ENCODE measurements at regions not wholly inside any gene's neighbourhood (a gene's known extent, or its start where the extent isn't known, plus 50 kb on each side); places are given as distances from the start of the nearest gene placed in this dataset.
"Not testable (repeated sequence)": the region's sequence is repeated elsewhere in the genome, so short reads cannot be mapped to it uniquely, and the experiment has no call there.

DNA sequence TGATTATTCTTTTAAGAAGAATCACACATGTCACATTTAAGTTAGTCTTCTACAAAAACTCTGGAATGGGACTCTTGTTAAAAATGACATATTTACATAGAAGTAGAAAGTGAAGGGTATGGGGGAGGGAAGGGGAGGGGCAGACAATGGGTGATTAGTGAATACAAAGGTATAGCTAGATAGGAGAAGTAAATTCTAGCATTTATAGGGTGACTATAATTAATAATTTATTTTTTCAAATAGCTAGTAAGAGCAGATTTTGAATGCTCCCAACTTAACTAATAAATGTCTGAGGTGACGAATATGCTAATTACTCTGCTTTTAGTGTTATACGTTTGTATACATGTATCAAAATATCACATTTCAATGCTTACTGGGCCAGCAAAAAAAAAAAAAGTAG lies 59.4 kb downstream of the BLTP3B start:
- H3K9me3 Mint-ChIP-seq, result peaks cover 8 to 11% of the 10 kb centered on the region in 2 donors
- H3K36me3 Mint-ChIP-seq, result peaks cover 40 to 58% of the 10 kb centered on the region in 2 donors
- no peak overlapping the region for H3K27ac Mint-ChIP-seq
- no peak for DNase-seq (ENCODE audit: low spot score in 2 of 2)
- no peak for ATAC-seq

DNA sequence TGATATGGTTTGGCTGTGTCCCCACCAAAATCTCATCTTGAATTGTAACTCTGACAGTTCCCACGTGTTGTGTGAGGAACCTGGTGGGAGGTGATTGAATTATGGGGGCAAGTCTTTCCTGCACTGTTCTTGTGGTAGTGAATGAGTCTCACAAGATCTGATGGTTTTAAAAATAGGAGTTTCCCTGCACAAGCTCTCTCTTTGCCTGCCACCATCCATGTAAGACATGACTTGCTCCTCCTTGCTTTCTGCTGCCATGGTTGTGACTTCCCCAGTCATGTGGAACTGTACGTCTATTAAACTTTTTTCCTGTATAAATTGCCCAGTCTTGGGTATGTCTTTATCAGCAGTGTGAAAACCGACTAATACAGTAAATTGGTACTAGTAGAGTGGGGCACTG lies 63.9 kb downstream of the BLTP3B start:
- H3K27ac Mint-ChIP-seq, ATAC-seq: not testable (repeated sequence)

DNA sequence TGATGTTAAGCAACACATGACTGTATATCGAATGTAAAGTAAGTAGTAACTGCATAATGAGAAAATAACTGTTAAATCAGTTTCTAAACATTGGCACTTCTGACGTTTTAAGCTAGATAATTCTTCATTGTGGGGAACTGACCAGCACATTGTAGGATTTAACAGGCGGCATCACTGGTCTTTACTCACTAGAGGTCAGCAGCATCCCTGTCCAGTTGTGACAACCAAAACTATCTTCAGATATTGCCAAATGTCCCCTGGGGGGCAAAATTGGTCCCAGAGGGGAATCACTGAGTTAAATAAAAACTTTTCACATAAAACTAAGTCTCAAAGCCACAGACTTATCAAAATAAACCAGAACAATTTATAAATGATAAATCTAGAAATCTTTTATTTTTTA lies 65.3 kb downstream of the BLTP3B start:
- Mint-ChIP-seq H3K9me3 (peaks cover 8 to 11% of the 10 kb centered on the region in 2 donors), H3K36me3 (peaks cover 37 to 51% of the 10 kb centered on the region in 2 donors), H3K27ac (no peak overlapping the region)
- DNase-seq (ENCODE audit: low spot score in 2 of 2) (no peak), ATAC-seq (no peak)

More for the DNA sequence above, 63.9 kb downstream of the BLTP3B start:
- Mint-ChIP-seq H3K9me3 (peaks cover 8 to 11% of the 10 kb centered on the region in 2 donors), H3K36me3 (peaks cover 40 to 61% of the 10 kb centered on the region in 2 donors)
- DNase-seq (ENCODE audit: low spot score in 2 of 2), result not testable (repeated sequence)

DNA sequence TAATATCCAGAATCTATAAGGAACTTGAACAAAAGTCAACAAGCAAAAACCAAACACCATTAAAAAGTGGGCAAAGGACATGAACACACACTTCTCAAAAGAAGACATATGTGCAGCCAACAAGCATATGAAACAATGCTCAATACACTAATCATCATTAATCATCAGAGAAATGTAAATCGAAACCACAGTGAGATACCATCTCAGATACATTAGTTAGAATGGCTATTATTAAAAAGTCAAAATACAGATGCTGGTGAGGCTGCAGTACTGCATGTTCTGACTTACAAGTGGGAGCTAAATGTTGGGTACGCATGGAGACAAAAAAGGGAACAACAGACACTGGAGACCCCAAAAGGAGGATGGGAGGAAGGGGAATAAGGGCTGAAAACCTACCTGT lies 67.1 kb downstream of the BLTP3B start:
- Mint-ChIP-seq H3K27ac (no peak overlapping the region), H3K9me3 (peaks cover 1 to 3% of the 10 kb centered on the region in 2 donors), H3K36me3 (peaks cover 19 to 33% of the 10 kb centered on the region in 2 donors)
- DNase-seq (ENCODE audit: low spot score in 2 of 2) (no peak), ATAC-seq (no peak)

DNA sequence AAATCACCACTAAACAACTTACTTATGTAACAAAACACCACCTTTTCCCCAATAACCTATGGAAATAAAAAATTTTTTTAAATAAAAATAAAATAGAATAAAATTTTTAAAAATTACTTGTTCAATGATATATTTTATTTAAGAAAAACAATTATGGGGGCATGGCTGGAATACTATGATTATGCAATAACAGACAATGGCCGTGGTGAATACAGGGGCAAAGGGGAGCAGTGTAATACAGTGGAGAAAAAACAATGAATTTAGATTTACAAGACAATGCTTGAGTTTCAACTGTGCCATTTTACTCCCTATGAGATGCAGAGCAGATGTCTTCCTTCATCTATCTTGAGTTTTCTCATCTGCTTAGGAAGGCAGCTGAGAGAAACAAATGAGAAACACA lies 72.9 kb downstream of the BLTP3B start:
- peaks cover 13 to 21% of the 10 kb centered on the region in 2 donors for H3K9me3 Mint-ChIP-seq
- no peak overlapping the region for H3K27ac Mint-ChIP-seq
- ATAC-seq (no peak), DNase-seq (ENCODE audit: low spot score in 2 of 2) (no peak)
- peaks cover 43 to 60% of the 10 kb centered on the region in 2 donors for H3K36me3 Mint-ChIP-seq

DNA sequence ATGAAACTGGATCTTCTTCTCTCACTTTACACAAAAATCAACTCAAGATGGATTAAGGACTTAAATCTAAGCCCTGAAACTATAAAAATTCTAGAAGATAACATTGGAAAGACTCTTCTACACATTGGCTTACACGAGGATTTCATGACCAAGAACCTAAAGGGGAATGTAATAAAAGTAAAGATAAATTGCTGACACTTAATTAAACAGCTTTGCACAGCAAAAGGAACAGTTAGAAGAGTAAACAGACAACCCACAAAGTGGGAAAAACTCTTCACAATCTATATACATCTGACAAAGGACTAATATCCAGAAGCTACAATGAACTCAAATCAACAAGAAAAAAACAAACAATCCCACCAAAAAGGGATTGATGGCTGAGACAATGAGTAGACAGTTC lies 74.4 kb downstream of the BLTP3B start:
- no peak for DNase-seq (ENCODE audit: low spot score in 2 of 2)
- ATAC-seq, result no peak
- Mint-ChIP-seq H3K27ac (no peak overlapping the region), H3K9me3 (peaks cover 13 to 21% of the 10 kb centered on the region in 2 donors), H3K36me3 (peaks cover 53 to 55% of the 10 kb centered on the region in 2 donors)

DNA sequence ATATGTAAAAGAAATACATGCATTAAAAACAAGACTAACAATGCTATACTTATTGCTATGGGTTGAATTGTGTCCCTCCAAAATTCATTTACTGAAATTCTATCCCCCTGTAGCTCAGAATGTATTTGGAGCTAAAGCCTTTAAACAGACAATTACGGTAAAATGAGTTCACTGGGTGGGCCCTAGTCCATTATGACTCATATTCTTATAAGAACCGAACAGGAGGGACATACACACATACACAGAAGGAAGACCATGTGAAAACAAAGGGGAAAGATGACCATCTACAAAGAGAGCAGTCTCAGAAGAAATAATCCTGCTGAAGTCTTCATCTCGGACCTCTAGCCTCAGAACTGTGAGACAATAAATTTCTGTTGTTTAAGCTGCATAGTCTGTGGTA lies 77.1 kb upstream of the ANKS1B start:
- Mint-ChIP-seq H3K27ac (no peak overlapping the region), H3K36me3 (peaks cover 19 to 38% of the 10 kb centered on the region in 2 donors), H3K9me3 (peaks cover 5 to 6% of the 10 kb centered on the region in 2 donors)
- ATAC-seq (no peak), DNase-seq (ENCODE audit: low spot score in 2 of 2) (no peak)

DNA sequence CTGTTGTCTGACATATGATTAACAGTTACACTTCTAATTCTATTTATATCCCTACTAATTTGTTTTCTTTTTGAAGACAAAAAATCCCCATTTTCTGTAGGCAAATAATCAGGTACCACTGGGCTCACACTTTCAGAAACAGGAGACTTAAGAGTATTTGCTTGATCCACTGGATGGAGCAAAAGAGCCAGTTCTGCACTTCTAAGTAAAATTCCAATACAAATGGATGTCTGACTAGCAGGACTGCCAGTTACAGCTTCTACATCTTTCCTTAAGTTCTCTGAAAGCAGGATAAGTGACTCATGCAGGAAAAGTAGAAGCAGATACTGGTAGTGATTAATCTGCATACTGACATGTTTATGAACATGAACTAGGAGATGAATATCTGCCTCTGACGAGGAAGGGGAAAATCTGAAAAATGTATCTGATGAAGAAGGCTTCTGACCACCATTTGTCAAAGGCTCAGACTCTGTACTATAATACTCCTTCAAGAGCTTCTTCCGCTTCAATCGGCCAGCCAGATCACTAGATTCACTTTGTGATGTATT lies 73.8 kb upstream of the ANKS1B start:
- DNase-seq (ENCODE audit: low spot score in 2 of 2), result no peak
- peak overlapping the region in 1 of 2 donors; percentile 29 for H3K27ac Mint-ChIP-seq
- H3K9me3 Mint-ChIP-seq, result no peaks in the 10 kb centered on the region
- ATAC-seq, result no peak
- H3K36me3 Mint-ChIP-seq, result peaks cover 0 to 16% of the 10 kb centered on the region in 2 donors

DNA sequence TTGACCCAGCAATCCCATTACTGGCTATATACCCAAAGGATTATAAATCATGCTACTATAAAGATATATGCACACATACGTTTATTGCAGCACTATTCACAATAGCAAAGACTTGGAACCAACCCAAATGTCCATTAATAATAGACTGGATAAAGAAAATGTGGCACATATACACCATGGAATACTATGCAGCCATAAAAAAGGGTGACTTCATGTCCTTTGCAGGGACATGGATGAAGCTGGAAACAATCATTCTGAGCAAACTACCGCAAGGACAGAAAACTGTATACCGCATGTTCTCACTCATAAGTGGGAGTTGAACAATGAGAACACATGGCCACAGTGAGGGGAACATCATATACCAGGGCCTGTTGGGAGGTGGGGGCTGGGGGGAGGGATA lies 61.5 kb upstream of the ANKS1B start:
- not testable (repeated sequence) for H3K27ac Mint-ChIP-seq

DNA sequence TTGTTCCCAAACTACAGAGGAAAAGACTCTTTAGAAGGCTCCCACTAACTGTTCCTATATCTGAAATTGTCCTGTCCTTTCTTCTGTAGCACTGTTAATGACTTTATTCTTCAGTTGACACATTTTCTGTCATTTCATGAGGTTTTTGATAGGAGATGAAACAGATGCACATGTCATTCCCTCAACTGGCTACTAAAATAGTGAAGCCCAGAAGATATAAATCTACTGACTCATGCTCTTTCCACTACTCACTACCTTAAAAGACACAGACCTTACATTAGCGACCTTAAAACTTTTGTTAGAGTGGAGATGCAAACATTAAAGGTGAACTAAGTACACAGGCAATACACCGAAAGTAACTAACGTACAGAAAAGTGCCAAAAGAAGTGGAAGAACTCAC lies 59.5 kb upstream of the ANKS1B start:
- H3K27ac Mint-ChIP-seq, result no peak overlapping the region
- H3K36me3 Mint-ChIP-seq, result peaks cover 30 to 57% of the 10 kb centered on the region in 2 donors
- DNase-seq (ENCODE audit: low spot score in 2 of 2) (no peak), ATAC-seq (no peak)
- H3K9me3 Mint-ChIP-seq, result peaks cover 0 to 4% of the 10 kb centered on the region in 2 donors

More for the DNA sequence above, 61.5 kb upstream of the ANKS1B start:
- not testable (repeated sequence) for ATAC-seq; H3K9me3 Mint-ChIP-seq; DNase-seq (ENCODE audit: low spot score in 2 of 2)
- peaks cover 30 to 59% of the 10 kb centered on the region in 2 donors for H3K36me3 Mint-ChIP-seq

DNA sequence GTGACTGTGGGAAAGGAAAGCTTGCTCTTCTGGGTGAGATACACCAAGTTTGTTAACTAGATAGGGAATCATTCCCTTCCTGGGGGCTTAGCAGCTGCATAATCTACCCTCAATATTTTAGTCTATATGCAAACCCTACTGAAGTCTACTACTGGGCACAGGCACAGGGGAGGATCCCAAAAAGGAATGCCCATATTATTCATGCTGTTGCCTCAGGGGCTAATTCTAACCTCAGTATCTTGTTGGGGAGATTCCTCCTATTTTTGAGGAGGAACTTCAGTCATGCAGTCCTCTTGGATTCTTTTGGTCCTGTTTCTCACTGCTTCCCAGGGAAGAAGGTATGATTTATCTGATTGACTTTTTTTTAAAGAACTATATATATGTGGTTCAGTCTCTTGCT lies 58.9 kb upstream of the ANKS1B start:
- ATAC-seq, result no peak
- DNase-seq (ENCODE audit: low spot score in 2 of 2), result no peak
- Mint-ChIP-seq H3K9me3 (peaks cover 0 to 4% of the 10 kb centered on the region in 2 donors), H3K36me3 (peaks cover 30 to 52% of the 10 kb centered on the region in 2 donors), H3K27ac (no peak overlapping the region)
